ENCODE measurements at regions not wholly inside any gene's neighbourhood (a gene's known extent, or its start where the extent isn't known, plus 50 kb on each side); places are given as distances from the start of the nearest gene placed in this dataset.

DNA sequence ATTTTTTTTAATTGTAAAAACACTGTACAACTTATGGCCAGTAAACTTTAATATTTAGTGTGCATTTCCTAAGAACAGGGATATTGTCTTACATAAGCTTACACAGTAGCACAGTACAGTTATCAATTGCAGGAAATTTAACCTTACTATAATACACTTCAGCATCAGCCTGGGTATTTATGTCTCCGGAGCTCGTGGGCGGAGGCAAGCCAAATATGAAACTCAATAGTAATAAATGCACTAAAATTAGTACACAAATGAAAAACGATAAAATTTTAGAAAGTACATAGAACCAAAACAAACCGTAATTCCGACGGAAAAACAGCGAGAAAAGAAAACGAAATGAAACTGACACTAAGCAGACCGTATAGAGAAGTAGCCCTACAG is 91.2 kb downstream of the ANXA2R start:
- TF ChIP-seq CTCF (IDR thresholded peaks at IDR 0.05) (no peak), POLR2A (IDR thresholded peaks at IDR 0.05) (no peak)
